ENCODE measurements at regions not wholly inside any gene's neighbourhood (a gene's known extent, or its start where the extent isn't known, plus 50 kb on each side); places are given as distances from the start of the nearest gene placed in this dataset.

DNA sequence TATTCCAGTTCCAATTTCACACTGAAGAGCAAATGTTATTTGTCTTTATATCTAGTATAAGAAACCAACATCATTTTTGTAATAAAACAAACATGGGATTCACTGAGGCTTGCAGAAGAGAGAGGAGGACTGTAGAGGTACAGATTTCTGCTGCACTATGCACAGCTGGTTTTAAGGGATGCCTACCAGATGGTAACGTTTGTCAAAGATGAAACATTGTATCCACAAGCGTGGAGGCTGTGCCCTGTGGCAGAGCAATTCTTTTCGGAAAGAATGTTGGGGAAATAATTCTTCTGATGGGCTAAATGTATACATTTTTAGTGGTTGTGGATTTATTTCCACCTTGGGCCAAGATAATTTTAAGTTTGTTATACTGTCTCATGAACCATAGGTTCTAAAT lies 272.4 kb downstream of the DUSP10 start:
- no peak for DNase-seq (ENCODE audit: low read depth)

DNA sequence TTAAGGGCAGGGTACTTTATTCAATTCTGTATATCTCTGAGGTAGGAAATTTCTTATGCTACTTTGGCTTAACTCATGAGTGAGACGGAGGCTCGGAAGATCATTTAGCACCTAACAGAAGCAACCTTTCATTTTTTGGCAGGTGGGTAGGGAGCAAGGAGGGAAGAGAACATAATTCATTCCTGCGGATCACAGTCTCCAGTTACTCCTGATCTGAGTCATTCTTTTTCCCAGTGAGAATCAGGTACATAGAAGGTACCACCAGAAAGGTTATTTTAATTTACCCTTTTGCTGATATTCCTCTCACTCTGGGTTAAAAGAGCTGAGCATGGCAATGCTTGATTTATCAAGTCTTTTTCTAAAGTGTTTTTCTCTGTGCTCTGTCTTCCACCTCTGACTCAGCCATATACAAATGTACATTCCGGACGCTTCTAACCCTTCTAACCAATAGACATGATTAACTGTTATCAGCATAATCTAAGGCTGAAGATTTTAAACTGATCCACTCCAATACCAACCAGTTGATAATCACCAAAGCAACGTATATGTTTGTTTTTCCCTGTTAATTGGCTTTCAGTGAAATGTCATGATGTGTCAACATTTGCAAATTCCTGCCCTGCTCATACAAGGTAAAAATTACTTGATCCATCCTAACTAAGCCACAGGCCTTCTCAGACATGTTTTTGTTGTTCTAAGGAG lies 271.7 kb downstream of the DUSP10 start:
- no peak for DNase-seq (ENCODE audit: low read depth)

DNA sequence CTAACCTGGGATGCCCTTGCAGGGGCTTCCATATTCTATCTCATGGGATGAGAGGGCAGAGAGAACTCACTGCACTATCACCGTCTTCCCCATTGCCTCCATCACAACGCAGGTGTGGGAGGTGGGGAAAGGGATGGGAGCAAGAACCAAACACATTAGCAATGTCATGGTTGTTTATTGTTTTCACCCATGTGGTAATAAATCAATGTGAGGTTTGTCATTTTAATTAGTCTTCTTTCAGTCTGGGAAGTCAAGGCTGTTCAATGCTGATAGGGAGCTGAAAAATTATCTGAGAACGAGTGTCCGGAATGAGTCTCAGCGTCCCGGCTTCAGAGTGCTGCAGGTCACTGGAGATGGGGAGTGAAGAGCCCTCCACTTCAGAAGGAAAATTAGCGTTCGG lies 268.5 kb downstream of the DUSP10 start:
- DNase-seq (ENCODE audit: low read depth), result no peak

DNA sequence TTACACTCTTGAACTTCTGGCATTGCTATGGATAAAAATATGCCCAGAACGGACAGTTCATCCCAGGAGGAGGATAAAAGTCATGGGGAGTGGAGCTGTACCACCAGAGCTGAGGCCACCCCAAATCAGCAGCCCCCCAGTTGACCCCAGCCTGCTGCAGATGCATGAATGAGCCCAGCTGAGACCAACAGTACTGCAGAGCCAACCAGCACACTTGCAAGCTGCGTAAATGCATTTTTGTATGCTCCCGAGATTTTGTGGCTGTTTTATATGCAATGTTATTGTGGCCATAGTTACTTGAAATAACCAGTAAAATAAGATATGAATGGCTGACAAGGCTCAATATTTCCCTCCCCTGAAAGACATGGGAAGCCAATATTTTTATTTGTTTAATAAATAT lies 264.6 kb downstream of the DUSP10 start:
- no peak for DNase-seq (ENCODE audit: low read depth)

DNA sequence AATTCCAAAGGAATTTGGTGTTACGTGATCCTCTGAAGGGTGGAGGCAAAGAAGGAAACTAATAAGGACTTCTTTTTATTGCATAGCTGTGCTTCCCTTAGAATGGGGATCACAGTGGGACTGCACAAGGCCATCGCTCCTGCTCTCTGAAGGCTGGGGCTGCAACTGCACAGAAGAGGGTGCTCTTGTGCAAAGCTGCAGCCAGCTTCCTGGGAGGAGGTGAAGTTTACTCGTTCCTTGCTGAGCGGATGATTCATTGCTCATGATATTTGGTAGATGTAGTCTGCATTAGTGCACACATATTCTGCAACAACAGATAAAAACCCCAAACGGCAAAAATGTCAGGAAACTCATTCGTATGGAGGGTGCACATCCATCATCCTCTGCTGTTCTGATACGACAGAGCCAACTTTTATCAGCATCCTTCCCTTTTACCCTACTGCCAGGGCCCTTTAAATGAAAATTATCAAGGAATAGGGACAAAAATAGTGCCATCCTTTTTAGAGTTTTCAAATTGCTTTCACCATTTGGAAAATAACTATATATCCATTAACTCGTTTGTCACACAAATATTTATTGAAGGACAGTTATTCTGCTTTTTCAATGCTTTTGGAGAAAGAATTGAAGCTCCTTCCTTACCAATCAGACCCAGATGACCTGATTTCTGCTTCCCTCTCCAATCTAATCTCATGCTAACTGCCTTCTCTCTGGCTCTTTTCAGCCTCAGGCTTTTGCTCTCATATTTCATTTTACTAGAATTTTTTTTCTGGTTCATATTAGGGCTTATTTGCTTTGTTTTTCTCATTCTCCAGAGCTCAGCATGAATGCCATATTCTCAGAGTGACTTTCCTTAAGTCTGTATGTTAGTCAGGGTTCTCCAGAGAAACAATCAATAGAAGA lies 263.6 kb downstream of the DUSP10 start:
- DNase-seq (ENCODE audit: low read depth), result no peak

DNA sequence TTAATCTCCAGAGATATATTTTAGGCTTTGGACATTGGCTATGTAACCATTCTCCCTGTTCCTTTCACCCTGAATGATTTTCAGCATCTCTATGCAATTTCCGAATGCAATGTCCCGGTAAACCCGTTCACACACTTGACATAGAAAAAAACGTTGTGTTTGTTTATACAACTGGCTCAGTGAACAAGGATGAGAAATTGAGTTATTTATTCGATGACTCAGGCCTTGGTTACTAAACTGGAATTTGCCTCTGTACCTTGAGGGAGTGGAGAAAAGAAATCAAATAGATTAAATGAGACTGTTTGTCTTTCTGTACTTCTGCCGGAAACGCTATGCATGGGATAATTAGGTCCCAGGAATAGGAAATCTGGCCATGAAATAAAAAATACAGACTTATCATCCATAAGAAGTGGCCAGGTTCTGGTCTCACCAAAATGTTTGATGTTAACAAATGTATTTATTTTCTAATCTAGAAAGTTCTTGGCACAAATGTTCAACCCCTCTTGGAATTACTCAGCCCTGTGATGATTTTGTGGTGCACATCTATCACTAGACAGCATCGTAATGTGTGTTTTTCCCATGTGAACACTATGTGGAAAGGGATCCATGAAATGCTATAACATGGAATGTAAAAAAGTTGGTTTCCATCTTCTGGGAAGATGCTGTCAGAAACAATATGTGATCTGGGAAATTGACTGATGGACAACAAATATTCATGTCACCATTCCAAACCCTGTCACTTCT lies 253.9 kb downstream of the DUSP10 start:
- DNase-seq (ENCODE audit: low read depth), result no peak

DNA sequence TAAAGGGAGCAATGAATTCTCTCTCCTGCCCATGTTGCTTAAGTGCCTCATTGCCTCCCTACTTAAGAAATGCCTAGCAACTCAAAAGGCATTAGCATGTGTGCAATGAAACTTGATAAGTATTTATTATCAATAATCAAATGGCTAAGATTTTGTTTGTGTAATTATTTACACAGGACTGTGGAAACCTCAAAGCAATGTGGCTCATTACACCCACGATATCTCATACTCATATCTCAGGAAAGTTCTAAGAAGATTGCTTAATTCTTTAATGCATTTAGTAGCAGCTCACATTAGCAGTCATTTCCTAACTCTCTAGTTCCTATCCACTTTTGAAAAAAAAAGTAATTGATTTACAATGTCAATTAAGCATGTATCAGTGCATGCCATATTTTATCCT lies 253.3 kb downstream of the DUSP10 start:
- DNase-seq (ENCODE audit: low read depth), result no peak

DNA sequence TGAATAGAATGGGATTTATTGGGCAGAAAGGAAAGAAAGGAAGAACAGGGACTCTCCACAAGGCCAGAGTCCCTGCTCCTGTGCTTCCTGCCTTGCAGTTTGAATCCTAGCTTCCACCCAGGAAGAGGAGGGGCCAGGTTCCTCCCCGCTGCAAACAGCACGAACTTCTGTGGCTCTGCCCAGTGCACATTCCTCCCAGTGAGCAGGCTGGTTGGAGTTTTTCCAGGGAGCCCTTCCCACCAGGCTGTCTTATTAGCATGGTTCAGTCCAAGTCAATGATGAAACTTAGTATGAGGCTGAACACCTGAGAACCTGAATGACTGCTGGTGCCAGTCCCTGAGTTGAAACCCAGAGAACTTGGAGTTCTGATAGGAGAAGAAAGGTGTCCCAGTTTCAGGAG lies 247.2 kb downstream of the DUSP10 start:
- DNase-seq (ENCODE audit: low read depth), result no peak

DNA sequence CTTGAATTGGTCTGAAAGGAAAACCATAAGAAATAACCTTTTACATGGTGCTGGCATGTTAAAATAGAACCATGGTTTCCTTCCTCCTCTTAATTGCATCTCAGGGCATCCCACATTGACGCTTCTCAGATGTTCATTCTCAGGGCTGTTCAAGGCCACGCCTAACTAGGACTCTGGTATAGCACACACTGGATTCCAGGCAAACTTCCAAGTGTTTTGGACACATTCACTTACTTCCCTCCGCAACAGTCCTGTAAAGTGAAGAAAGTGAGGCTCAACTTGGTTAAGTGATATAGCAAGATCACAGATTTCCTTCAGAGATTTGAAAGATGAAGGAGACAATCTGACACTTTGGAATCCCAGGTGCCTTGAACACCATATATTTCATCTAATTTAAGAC lies 244.8 kb downstream of the DUSP10 start:
- DNase-seq (ENCODE audit: low read depth), result no peak

DNA sequence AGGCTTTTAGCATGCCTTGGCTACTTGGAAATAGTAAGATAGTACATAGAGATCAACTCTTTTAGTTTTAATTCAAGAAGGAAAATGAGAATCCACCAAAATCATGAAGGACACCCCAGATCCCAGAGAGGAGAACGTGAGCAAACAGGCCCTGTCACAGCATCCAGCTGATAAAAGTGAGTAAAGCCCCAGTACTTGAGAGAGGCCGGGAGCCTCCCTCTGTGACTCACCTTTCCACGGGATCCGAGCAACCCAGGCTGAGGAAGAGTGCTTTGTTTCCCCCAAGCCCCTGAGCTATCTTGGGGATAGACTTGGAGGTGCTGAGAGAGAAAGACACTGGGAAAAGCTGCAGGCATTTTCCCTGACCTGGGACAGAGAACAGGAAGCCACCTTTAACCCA lies 238.6 kb downstream of the DUSP10 start:
- DNase-seq (ENCODE audit: low read depth), result no peak

DNA sequence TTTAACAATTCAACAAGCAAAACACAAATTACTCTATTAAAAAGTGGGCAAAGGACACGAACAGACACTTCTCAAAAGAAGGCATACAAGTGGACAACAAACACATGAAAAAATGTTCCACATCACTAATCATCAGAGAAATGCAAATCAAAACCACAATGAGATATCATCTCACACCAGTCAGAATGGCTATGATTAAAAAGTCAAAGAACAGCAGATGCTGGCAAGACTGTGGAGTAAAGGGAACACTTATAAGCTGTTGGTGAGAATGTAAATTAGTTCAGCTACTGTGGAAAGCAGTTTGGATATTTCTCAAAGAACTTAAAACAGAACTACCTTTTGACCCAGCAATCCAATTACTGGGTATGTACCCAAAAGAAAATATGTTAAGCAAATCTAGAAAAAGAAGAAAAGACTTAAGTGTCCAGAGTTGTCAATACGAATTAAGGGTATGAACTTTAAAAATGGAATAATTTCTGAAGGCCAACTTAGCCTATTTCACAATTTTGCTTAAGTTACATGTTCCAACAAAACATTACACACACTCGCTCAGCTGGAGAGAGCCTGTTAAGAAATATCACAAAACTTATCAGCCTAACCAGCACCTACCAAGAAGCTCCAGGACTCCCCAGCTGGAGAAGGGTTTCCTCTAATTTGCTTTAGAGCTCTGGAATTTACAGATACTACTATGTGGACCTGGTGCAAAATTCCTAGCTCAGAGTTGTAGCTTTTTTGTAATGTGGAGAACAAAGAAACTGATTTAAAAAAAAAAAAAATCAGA lies 232.1 kb downstream of the DUSP10 start:
- DNase-seq (ENCODE audit: low read depth), result no peak

DNA sequence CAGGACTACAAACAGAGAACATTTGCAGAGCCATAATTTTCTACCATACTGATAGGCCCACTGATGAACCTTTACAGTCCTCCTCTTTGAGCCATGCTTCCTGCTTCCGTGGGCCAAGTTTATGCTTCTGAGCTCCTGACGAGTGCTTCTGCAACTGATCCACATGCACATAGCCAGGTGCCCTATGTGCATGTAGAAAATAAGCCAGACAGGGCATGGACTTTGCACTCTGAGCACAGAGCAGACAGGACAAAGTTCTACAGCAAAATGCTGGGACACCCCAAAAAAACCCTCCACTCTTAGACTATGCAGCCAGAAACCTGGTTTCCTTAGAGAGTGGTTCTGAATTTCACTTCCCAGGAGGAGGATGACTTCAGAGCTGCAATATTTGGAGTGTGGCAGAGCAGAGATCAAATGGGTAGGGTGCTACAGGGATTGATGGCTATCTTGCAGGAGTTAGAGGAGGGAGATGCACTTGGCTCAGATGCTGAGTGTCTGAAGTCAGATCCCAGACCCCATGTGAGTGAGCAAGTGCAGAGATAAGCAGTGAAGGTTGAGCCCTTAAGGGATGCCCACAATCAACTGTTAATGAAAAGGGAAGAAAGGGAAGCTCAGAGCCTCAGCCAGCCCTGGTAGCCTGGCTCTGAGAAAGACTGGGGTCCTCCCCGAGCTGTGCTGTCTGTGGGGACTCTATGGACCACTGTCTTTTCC lies 230.9 kb downstream of the DUSP10 start:
- no peak for DNase-seq (ENCODE audit: low read depth)

DNA sequence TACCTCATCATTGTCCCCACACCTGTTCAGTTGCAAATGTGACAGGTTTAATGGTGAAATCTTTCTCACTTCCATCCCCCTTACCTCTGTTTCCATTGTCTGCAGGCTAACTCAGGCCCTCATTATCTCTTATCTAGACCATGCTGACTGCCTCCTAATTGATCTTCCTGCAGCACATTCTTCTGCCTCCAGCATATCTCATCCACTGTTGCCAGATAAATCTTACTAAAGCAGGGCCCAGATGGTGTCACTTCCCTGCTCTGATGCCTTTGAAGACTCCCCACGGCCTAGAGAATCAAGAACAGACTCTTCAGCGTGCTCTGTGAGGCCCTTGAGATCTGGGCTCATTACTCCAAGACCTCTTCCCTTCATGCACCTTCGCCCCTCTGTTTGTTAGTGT lies 230.1 kb downstream of the DUSP10 start:
- DNase-seq (ENCODE audit: low read depth), result no peak

DNA sequence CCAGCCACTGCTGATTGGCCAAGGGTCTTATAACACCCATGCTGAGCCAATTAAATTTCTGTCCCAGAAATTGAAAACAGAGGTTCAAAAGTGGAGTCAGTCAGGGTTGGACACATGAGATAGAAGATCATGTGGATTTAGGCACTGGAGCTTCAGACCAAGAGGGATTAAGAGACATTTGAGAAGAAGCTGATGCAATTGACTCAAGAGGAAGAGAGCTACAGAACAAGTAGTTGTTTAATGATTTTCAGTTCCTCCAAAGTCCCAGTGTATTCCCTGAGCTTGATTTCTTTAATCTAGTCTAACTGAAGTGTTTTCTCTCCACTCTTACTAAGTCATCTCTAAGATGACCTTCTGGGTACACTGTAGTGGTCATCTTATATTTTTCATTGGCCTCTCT lies 227.1 kb downstream of the DUSP10 start:
- no peak for DNase-seq (ENCODE audit: low read depth)

DNA sequence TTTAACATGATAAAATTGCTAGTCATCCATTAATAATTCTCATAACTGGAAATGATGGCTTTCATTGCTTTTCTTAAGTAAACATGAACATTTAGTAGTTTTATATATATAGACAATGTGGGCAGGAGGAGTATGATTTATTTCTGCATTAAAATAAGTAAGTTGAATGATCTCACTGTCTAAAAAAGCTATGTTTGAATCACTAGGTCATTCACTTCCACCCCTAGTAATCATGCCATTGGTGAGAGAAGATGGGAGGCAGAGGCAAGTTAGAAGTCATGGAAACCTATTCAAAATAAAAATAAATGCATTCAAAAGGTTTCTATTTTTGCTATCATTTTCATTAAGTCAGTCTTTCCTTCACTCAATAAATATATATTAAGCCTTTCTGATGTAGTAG lies 226.4 kb downstream of the DUSP10 start:
- DNase-seq (ENCODE audit: low read depth), result no peak

DNA sequence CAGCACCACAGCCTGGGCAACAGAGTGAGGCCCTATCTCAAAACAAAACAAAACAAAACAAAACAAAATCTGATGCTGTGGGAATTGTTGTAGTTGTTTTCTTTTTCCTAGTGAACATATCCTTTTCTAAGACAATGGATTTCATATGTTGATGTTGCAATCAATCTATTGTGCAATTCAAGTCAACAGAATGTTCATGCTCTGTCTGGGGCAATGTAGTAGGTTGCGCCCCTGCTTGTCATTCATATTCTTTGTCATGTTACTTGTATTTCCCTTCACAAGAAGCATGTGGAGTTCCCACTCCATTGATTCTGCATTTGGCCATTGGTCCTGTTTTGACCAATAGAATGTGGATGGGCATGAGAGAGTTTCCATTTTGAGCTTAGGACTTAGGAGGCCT lies 223.9 kb downstream of the DUSP10 start:
- no peak for DNase-seq (ENCODE audit: low read depth)

DNA sequence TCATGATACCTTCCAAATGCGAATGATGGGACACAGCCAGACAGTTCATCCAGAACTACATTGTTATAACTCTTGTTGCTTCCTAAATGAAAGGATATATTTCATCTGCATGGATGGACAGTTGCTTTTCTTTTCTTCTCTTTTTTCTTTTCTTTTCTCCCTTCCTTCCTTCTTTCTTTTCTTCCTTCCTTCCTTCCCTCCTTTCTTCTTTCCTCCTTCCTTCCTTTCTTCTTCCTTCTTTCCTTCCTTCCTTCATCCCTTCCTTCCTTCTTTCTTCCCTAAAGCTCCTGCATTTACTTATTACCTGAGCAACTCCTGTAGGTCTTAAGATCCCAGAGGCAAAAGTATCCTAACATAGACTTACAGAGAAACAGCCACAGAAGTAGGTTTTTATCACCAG lies 221.6 kb downstream of the DUSP10 start:
- DNase-seq (ENCODE audit: low read depth), result no peak

DNA sequence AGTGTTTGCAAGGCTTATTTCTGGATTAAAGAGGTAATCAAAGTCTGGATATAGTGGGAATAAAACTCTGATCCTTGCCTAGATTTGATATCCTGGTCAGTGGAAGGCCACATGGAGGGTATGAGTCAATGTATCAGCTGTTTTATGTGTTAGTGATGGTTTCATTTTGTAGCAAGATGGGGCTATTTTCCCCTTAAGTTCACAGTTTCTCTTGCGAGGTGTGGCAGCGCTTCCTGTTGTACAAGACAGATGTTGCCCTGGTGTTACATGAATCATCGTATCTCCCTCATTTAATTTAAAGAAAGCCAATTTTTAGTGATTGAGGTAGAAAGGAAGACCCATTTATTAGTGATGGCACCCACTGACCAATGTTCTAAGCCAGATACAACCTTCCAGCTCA lies 220.2 kb downstream of the DUSP10 start:
- DNase-seq (ENCODE audit: low read depth), result no peak

DNA sequence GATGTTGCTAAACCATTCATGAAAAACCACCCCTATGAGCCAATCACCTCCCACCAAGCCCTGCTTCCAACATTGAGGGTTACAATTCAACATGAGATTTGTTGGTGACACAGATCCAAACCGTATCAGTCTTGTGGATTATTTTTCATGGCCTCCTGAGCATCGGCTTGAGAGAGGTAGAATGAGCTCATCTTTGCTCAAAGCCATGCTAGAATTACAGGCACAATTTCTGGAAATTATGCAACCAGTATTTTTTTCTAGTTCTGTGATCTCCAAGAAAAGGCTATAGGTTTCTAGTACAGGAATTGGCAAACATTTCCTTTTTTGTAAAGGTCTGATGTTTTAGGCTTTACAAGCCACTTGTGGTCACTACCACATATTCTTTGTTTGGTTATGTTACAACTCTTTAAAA lies 219.4 kb downstream of the DUSP10 start:
- DNase-seq (ENCODE audit: low read depth), result no peak

DNA sequence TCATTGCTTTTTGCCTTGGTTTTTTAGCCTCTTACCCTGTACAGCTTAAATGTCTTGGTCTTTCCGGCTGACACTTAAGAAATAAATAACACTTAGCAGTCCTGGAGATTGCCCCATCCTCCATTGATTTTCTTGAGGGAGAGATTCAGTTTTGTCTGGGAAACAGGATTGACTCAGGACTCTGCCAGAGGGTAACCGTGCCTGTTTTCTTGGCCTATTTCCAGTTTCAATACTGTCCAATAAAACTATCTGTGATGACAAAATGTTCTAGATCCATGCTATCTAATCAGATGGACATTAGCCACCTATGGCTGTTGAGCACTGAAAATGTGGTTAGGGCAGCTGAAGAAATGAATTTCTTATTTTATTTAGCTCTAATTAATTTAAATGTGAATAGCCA lies 216.1 kb downstream of the DUSP10 start:
- no peak for DNase-seq (ENCODE audit: low read depth)

DNA sequence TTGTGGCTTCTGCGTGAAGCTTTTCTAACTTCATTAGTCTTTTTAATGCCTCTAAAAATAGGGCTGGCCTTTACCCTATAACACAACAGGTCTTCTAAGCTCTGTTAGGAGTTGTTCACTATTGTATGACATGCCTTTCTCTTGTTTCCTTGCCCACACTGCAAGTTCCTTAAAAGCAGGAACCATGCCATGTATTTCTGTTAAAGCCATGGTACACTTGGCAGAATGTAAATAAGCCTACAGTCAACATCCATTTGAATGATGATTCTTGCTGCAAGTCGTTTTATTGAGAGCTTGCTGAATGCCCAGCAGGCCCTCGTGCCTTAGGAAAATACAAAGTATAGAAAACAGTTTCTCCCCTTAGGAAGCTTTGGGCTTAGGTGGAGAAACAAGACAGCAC lies 214.6 kb downstream of the DUSP10 start:
- DNase-seq (ENCODE audit: low read depth), result no peak
